Activated CD8-positive, alpha-beta T cell treated with anti-CD3 and anti-CD28 coated beads, Interleukin-2, amount 10 ng/mL, durations not matched to agents 7 days and 5 days (primary cell): ENCODE measurements at regions not wholly inside any gene's neighbourhood (a gene's known extent, or its start where the extent isn't known, plus 50 kb on each side); places are given as distances from the start of the nearest gene placed in this dataset.

Experiments used
- ATAC-seq: fragments of 150-1000 bp; cut with Tn5 transposase; one replicate; pipeline ENCODE4 v1.10.0; 2021; ENCODE audit warnings: moderate library complexity
- CTCF ChIA-PET: fragments of 350-600 bp; sonication (Branson Sonifier 250); formaldehyde crosslinking; loops from one replicate; lab custom pipeline; 2021; ENCODE audit warnings: antibody characterized with exemption; lab: Charles Lee
- POLR2A ChIA-PET: fragments of 350-600 bp; sonication (Branson Sonifier 250); formaldehyde crosslinking; loops from one replicate; lab custom pipeline; 2021; ENCODE audit warnings: antibody characterized with exemption; lab: Charles Lee
- DNase-seq: peaks from one replicate; pipeline ENCODE4 v3.0.0-alpha.2; 2020
- H3K27ac Mint-ChIP-seq: one replicate; pipeline ENCODE4 v1.8.0; 2021; ENCODE audit warnings: mild to moderate bottlenecking, mixed read lengths
- H3K27me3 Mint-ChIP-seq: one replicate; pipeline ENCODE4 v1.8.0; 2021; ENCODE audit warnings: low read depth, mixed read lengths
- H3K36me3 Mint-ChIP-seq: one replicate; pipeline ENCODE4 v1.8.0; 2021; ENCODE audit warnings: low read depth, mixed read lengths
- H3K4me1 Mint-ChIP-seq: one replicate; pipeline ENCODE4 v1.8.0; 2021; ENCODE audit warnings: low read depth, mixed read lengths
- H3K4me3 Mint-ChIP-seq: one replicate; pipeline ENCODE4 v1.8.0; 2021; ENCODE audit warnings: mild to moderate bottlenecking, mixed read lengths
- H3K9me3 Mint-ChIP-seq: one replicate; pipeline ENCODE4 v1.8.0; 2022; ENCODE audit warnings: mixed read lengths; ENCODE audit not compliant: insufficient read depth

DNA sequence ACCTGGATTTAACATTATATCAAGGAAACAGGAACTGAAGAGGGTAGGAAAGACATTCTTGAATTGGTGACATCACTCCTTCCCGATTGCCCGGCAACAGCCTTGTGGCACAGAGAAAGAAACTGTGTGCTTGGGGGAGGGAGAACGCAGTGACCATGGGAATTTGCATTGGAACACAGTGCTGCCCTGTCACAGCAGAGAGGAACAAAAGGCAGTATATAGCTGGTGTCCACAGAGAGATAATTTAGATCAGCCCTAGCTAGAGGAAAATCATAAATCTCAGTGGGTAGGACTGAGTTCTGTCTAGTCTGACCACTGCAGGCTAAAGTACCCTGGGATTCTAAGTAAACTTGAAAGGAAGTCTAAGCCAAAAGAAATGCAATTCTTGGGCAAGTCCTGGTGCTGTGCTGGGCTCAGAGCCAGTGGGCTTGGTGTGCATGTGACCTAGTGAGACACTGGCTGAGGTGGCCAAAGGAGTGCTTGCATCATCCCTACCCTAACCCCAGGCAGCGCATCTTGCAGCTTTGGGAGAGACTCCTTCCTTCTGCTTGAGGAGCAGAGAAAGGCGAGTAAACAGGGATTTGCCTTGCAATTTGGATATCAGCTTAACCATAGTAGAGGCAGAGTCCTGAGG, 697.6 kb downstream of the HACE1 start:
- H3K36me3 Mint-ChIP-seq, result no peaks in the 10 kb centered on the region
- H3K27ac Mint-ChIP-seq, result no peak overlapping the region
- H3K27me3 Mint-ChIP-seq, result no peaks in the 10 kb centered on the region
- DNase-seq (no peak), ATAC-seq (no peak)
- no peak overlapping the region for H3K4me3 Mint-ChIP-seq
- ChIA-PET POLR2A (no interaction called here), CTCF (no interaction called here)
- H3K9me3 Mint-ChIP-seq, result no peaks in the 10 kb centered on the region
- no peaks in the 10 kb centered on the region for H3K4me1 Mint-ChIP-seq

- ChIA-PET POLR2A (no interaction called here), CTCF (no interaction called here)
- ATAC-seq (no peak), DNase-seq (no peak)
- Mint-ChIP-seq H3K27ac (no peak overlapping the region), H3K27me3 (no peaks in the 10 kb centered on the region), H3K9me3 (no peaks in the 10 kb centered on the region), H3K36me3 (no peaks in the 10 kb centered on the region), H3K4me3 (no peak overlapping the region), H3K4me1 (no peaks in the 10 kb centered on the region)
Measured at GRCh38 chr6:104159045-104159618, 700.6 kb downstream of the HACE1 start.

DNA sequence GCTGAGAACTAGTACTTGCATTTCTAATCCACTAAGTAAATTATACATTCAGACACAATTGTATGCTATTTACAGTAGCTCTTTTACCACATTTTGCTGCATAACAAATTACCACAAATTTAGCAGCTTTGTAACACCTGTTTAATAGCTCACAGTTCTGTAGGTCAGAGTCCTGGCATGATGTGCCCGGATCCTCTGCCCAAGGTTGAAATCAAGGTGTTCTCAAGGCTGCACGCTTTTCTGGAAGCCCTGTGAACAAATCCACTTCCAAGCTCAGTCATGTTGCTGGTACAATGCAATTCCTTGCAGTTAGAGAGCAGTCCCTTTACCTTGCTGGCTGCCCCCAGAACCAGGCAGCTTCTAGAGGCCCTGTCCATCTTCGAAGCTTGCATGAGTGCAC, 716.0 kb downstream of the HACE1 start:
- no peak overlapping the region for H3K27ac Mint-ChIP-seq
- POLR2A ChIA-PET, result no interaction called here

GRCh38 chr6:104134876-104135275, 724.8 kb downstream of the HACE1 start:
- H3K36me3 Mint-ChIP-seq, result no peaks in the 10 kb centered on the region
- no peak for DNase-seq
- H3K4me3 Mint-ChIP-seq, result no peak overlapping the region
- POLR2A ChIA-PET, result no interaction called here
- CTCF ChIA-PET, result no interaction called here
- H3K9me3 Mint-ChIP-seq, result no peaks in the 10 kb centered on the region
- no peak for ATAC-seq
- no peaks in the 10 kb centered on the region for H3K27me3 Mint-ChIP-seq
- H3K27ac Mint-ChIP-seq, result no peak overlapping the region
- H3K4me1 Mint-ChIP-seq, result no peaks in the 10 kb centered on the region

More for the DNA sequence above, 716.0 kb downstream of the HACE1 start:
- DNase-seq, result no peak
- H3K27me3 Mint-ChIP-seq, result no peaks in the 10 kb centered on the region
- no peaks in the 10 kb centered on the region for H3K4me1 Mint-ChIP-seq
- CTCF ChIA-PET, result no interaction called here
- H3K4me3 Mint-ChIP-seq, result no peak overlapping the region
- H3K36me3 Mint-ChIP-seq, result no peaks in the 10 kb centered on the region
- ATAC-seq, result no peak
- no peaks in the 10 kb centered on the region for H3K9me3 Mint-ChIP-seq

GRCh38 chr6:104130343-104130742, 729.4 kb downstream of the HACE1 start:
- Mint-ChIP-seq H3K27ac (no peak overlapping the region), H3K4me1 (no peaks in the 10 kb centered on the region), H3K27me3 (no peaks in the 10 kb centered on the region), H3K36me3 (no peaks in the 10 kb centered on the region), H3K4me3 (no peak overlapping the region), H3K9me3 (no peaks in the 10 kb centered on the region)
- ChIA-PET POLR2A (no interaction called here), CTCF (no interaction called here)
- ATAC-seq (no peak), DNase-seq (no peak)

DNA sequence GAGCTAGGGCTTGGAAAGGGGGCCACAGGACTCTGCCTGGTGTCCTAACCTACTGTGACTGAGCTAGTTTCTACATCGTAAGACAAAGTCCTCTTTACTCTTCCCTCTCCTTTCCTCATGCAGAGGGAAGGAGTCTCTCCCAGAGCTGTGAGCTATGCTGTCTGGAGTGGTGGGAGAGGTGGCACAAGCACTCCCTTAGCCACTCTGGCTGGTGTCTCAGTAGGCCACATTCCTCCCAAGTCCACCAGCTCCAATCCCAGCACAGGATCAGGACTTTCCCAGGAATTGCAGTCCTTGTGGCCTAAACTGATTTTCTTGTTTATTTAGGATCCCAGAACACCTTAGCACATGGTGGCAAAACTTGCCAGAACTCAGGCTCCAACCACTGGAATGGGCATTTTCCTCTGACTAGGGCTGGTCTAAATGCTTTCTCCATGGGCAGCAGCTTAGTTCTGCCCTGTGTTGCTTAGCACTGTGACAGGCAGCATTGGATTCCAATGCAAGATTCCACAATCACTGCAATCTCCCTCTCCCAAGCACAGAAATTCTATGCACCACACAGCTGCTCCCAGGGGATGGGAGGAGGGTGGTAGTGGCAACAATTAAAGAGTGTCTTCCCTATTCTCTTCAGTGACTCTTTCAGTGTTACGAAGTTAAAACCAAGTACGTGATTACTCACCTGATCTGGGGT, 733.3 kb downstream of the HACE1 start:
- H3K4me3 Mint-ChIP-seq, result no peak overlapping the region
- no peaks in the 10 kb centered on the region for H3K27me3 Mint-ChIP-seq
- POLR2A ChIA-PET, result no interaction called here

GRCh38 chr6:104123227-104123626, 736.5 kb downstream of the HACE1 start:
- Mint-ChIP-seq H3K9me3 (no peaks in the 10 kb centered on the region), H3K4me3 (no peak overlapping the region), H3K27ac (no peak overlapping the region), H3K4me1 (no peaks in the 10 kb centered on the region), H3K36me3 (no peaks in the 10 kb centered on the region), H3K27me3 (no peaks in the 10 kb centered on the region)
- ChIA-PET POLR2A (no interaction called here), CTCF (no interaction called here)
- DNase-seq (no peak), ATAC-seq (no peak)

More for the DNA sequence above, 733.3 kb downstream of the HACE1 start:
- ATAC-seq (no peak), DNase-seq (no peak)
- Mint-ChIP-seq H3K4me1 (no peaks in the 10 kb centered on the region), H3K9me3 (no peaks in the 10 kb centered on the region), H3K27ac (no peak overlapping the region), H3K36me3 (no peaks in the 10 kb centered on the region)
- CTCF ChIA-PET, result no interaction called here

- no peak for ATAC-seq
- Mint-ChIP-seq H3K9me3 (no peaks in the 10 kb centered on the region), H3K4me1 (no peaks in the 10 kb centered on the region), H3K27ac (no peak overlapping the region), H3K27me3 (no peaks in the 10 kb centered on the region), H3K36me3 (no peaks in the 10 kb centered on the region), H3K4me3 (no peak overlapping the region)
- CTCF ChIA-PET, result no interaction called here
- POLR2A ChIA-PET, result no interaction called here
- no peak for DNase-seq
Measured at GRCh38 chr6:104118274-104118673, 741.4 kb downstream of the HACE1 start.

- Mint-ChIP-seq H3K27me3 (no peaks in the 10 kb centered on the region), H3K4me1 (no peaks in the 10 kb centered on the region), H3K36me3 (no peaks in the 10 kb centered on the region), H3K9me3 (no peaks in the 10 kb centered on the region), H3K4me3 (no peak overlapping the region), H3K27ac (no peak overlapping the region)
- ChIA-PET CTCF (no interaction called here), POLR2A (no interaction called here)
- ATAC-seq (no peak), DNase-seq (no peak)
Measured at GRCh38 chr6:104109806-104110205, 749.9 kb downstream of the HACE1 start.

DNA sequence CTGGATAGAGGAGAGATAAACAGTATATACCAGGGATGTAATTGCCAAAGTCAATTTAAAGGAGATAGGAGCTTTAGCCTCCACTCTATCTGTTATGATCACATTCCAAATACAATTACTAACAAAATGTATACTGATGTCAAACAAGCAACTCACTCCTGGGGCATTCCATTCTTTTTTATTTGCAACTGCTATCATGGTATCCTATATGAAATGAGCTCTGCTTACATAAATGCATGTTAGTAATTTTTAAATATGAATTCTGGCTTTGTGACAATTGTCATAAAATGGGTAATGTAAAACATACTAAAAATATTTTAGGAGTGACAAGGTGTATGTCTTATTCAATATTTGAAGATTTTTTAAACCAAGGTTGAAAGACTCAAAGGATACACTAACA, 751.1 kb downstream of the HACE1 start:
- DNase-seq, result no peak
- H3K4me3 Mint-ChIP-seq, result no peak overlapping the region
- H3K27ac Mint-ChIP-seq, result no peak overlapping the region
- POLR2A ChIA-PET, result no interaction called here
- CTCF ChIA-PET, result no interaction called here
- no peaks in the 10 kb centered on the region for H3K36me3 Mint-ChIP-seq
- H3K9me3 Mint-ChIP-seq, result no peaks in the 10 kb centered on the region
- no peak for ATAC-seq
- H3K4me1 Mint-ChIP-seq, result no peaks in the 10 kb centered on the region
- H3K27me3 Mint-ChIP-seq, result no peaks in the 10 kb centered on the region

GRCh38 chr6:104095661-104096416, 763.9 kb downstream of the HACE1 start:
- DNase-seq, result no peak
- POLR2A ChIA-PET, result no interaction called here
- no peak overlapping the region for H3K27ac Mint-ChIP-seq
- no peak for ATAC-seq
- H3K4me1 Mint-ChIP-seq, result no peaks in the 10 kb centered on the region
- H3K4me3 Mint-ChIP-seq, result no peak overlapping the region
- CTCF ChIA-PET, result no interaction called here
- H3K9me3 Mint-ChIP-seq, result no peaks in the 10 kb centered on the region
- no peaks in the 10 kb centered on the region for H3K27me3 Mint-ChIP-seq
- H3K36me3 Mint-ChIP-seq, result no peaks in the 10 kb centered on the region

DNA sequence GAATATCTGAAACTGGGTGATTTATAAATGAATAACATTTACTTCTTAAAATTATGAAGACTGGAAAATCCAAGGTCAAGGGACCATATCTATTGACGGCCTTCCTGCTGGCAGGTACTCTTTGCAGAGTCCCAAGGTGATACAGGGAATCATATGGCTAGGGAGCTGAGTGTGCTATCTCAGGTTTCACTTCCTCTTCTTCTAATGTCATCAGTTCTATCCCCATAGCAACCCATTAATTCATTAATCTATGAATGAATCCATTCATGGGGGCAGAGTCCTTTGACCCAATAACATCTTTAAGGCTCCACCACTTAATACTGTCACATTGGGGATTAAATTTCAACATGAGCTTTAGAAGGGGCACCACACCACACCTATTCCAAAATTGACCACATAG, 772.0 kb downstream of the HACE1 start:
- DNase-seq, result no peak
- CTCF ChIA-PET, result no interaction called here
- peaks cover 8% of the 10 kb centered on the region for H3K9me3 Mint-ChIP-seq
- POLR2A ChIA-PET, result no interaction called here
- H3K4me1 Mint-ChIP-seq, result no peaks in the 10 kb centered on the region
- H3K27me3 Mint-ChIP-seq, result no peaks in the 10 kb centered on the region
- H3K27ac Mint-ChIP-seq, result no peak overlapping the region
- H3K4me3 Mint-ChIP-seq, result no peak overlapping the region
- no peaks in the 10 kb centered on the region for H3K36me3 Mint-ChIP-seq
- no peak for ATAC-seq
